HL-60 (cell line): ENCODE measurements at regions not wholly inside any gene's neighbourhood (a gene's known extent, or its start where the extent isn't known, plus 50 kb on each side); places are given as distances from the start of the nearest gene placed in this dataset.

ENCODE experiments used
- DNase-seq, 2 experiments: peaks; one replicate each; pipeline ENCODE4 v3.0.0-alpha.2; 2010 to 2020; ENCODE audit warnings: low read depth in 1 of 2, low spot score in 1 of 2
- H3K27ac ChIP-seq: fragments of 250-450 bp; sonication (Bioruptor Pico); replicated peaks from 2 replicates; pipeline ENCODE4 v1.5.1; 2020; ENCODE audit warnings: mild to moderate bottlenecking, moderate library complexity
- H3K27me3 ChIP-seq: fragments of 250-450 bp; sonication (Bioruptor Pico); 2 replicates; pipeline ENCODE4 v1.5.1; 2021; ENCODE audit warnings: mild to moderate bottlenecking, moderate library complexity; ENCODE audit not compliant: insufficient read depth, poor library complexity, severe bottlenecking
- H3K4me3 ChIP-seq: replicated peaks from 2 replicates; pipeline ENCODE4 v1.5.1; 2011; ENCODE audit warnings: mild to moderate bottlenecking, control low read depth, low read length; ENCODE audit not compliant: insufficient read depth
- GABPA ChIP-seq: IDR thresholded peaks from 2 replicates; pipeline ENCODE4 v1.6.1; 2012; ENCODE audit warnings: low read depth
- POLR2AphosphoS5 ChIP-seq: IDR thresholded peaks from 2 replicates; pipeline ENCODE4 v1.6.1; 2012; ENCODE audit warnings: low read depth
- SPI1 ChIP-seq: IDR thresholded peaks from 2 replicates; pipeline ENCODE4 v1.6.1; 2012; ENCODE audit warnings: low read depth, mild to moderate bottlenecking, borderline replicate concordance
- TF ChIP-seq, protein P1 (sequence below): IDR thresholded peaks from one replicate; pipeline ENCODE4 v1.5.1; 2011; ENCODE audit warnings: low read length, control low read depth, inconsistent platforms; ENCODE audit not compliant: insufficient read depth
- TF ChIP-seq, protein P2 (sequence below): IDR thresholded peaks from 2 replicates; pipeline ENCODE4 v1.6.1; 2012; ENCODE audit warnings: low read depth; ENCODE audit not compliant: insufficient replicate concordance

DNA sequence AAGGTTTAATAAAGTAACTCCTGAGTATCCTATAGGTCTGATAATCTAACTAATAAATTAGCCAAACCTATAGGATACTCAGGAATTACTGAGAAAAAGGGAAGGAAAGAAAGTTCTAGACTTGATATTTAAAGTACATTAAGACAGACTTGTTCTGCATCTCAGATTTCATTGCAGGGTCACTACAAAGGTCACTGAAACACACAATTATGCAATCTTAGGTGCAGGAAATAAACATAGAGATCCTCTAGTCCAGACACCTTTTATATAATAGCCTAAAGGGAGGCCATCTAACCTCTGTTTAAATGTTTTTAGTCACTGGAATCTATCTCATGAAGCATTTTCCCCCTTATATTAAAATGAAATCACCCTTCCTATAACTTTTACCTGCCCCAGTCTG lies 1215.7 kb downstream of the MAT2B start:
- Histone ChIP-seq H3K4me3 (no peak overlapping the region), H3K27ac (no peak overlapping the region), H3K27me3 (no peaks in the 10 kb centered on the region)
- TF ChIP-seq GABPA (no peak), SPI1 (no peak), POLR2AphosphoS5 (no peak)
- TF ChIP-seq, protein P1, sequence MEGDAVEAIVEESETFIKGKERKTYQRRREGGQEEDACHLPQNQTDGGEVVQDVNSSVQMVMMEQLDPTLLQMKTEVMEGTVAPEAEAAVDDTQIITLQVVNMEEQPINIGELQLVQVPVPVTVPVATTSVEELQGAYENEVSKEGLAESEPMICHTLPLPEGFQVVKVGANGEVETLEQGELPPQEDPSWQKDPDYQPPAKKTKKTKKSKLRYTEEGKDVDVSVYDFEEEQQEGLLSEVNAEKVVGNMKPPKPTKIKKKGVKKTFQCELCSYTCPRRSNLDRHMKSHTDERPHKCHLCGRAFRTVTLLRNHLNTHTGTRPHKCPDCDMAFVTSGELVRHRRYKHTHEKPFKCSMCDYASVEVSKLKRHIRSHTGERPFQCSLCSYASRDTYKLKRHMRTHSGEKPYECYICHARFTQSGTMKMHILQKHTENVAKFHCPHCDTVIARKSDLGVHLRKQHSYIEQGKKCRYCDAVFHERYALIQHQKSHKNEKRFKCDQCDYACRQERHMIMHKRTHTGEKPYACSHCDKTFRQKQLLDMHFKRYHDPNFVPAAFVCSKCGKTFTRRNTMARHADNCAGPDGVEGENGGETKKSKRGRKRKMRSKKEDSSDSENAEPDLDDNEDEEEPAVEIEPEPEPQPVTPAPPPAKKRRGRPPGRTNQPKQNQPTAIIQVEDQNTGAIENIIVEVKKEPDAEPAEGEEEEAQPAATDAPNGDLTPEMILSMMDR = no peak
- TF ChIP-seq, protein P2, sequence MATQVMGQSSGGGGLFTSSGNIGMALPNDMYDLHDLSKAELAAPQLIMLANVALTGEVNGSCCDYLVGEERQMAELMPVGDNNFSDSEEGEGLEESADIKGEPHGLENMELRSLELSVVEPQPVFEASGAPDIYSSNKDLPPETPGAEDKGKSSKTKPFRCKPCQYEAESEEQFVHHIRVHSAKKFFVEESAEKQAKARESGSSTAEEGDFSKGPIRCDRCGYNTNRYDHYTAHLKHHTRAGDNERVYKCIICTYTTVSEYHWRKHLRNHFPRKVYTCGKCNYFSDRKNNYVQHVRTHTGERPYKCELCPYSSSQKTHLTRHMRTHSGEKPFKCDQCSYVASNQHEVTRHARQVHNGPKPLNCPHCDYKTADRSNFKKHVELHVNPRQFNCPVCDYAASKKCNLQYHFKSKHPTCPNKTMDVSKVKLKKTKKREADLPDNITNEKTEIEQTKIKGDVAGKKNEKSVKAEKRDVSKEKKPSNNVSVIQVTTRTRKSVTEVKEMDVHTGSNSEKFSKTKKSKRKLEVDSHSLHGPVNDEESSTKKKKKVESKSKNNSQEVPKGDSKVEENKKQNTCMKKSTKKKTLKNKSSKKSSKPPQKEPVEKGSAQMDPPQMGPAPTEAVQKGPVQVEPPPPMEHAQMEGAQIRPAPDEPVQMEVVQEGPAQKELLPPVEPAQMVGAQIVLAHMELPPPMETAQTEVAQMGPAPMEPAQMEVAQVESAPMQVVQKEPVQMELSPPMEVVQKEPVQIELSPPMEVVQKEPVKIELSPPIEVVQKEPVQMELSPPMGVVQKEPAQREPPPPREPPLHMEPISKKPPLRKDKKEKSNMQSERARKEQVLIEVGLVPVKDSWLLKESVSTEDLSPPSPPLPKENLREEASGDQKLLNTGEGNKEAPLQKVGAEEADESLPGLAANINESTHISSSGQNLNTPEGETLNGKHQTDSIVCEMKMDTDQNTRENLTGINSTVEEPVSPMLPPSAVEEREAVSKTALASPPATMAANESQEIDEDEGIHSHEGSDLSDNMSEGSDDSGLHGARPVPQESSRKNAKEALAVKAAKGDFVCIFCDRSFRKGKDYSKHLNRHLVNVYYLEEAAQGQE = no peak
- no peak for DNase-seq

DNA sequence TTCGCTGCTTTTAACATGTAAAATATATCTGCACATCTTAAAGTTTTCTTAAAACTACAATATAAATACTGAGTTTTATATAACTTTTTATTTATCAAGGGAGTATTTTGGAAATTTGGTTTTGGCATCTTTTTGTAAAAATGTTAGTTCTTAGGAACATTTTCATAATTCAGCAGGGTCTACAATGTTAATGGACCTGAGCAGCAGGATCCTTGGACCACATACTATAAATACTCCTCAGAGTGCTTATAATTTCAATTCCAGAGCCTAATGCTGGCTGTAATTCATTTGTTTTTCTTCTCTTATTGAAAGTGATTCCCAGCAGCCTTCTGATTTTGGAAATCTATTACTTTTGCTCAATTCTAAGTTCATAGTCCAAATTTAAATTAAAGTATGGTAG lies 1216.2 kb downstream of the MAT2B start:
- no peaks in the 10 kb centered on the region for H3K27me3 ChIP-seq
- no peak overlapping the region for H3K27ac ChIP-seq
- TF ChIP-seq, protein P1 = no peak
- no peak for TF ChIP-seq POLR2AphosphoS5
- TF ChIP-seq, protein P2 = no peak
- no peak for TF ChIP-seq SPI1
- no peak for TF ChIP-seq GABPA
- no peak for DNase-seq
- no peak overlapping the region for H3K4me3 ChIP-seq

DNA sequence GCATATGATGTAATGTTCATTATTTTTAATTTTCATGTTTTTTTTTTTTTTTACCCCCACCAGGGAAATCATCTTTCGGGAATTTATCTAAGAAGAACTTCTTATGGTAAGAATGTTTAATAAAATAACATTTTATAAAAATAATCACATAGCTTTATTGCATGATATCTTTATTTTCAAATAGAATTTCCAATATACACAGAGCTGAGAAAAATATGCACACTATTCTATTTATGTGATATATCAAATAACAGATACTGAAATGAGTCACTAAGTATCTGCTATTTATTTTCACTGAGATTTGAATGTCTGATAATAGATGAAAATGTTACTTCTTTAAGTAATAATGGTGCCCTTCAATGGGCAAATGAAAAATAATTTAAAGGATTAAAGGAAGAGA lies 1217.3 kb downstream of the MAT2B start:
- no peaks in the 10 kb centered on the region for H3K27me3 ChIP-seq
- DNase-seq = no peak
- TF ChIP-seq, protein P1 = no peak
- TF ChIP-seq, protein P2 = no peak
- no peak for TF ChIP-seq SPI1
- TF ChIP-seq POLR2AphosphoS5 = no peak
- TF ChIP-seq GABPA = no peak
- H3K4me3 ChIP-seq = no peak overlapping the region
- H3K27ac ChIP-seq = no peak overlapping the region
